ENCODE measurements at regions not wholly inside any gene's neighbourhood (a gene's known extent, or its start where the extent isn't known, plus 50 kb on each side); places are given as distances from the start of the nearest gene placed in this dataset.

DNA sequence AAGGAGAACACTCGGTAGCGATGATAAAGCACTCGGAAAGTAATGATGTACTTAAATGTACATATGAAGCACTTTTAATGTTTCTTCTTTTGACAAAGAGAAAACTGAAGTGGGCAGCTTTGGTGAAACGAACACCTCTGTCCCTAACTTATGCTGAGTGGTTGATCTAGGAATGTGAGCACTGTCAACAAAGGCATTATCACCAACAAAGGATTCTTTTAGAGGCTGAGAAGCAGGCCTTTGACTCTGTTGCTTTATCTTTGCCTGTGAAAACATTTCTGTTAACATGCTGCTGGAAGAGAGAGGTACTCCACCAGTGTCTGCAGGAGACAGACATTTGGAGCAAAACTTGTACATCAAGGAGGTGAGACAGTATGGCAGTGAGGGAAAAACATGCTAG, 103.2 kb upstream of the VRK1 start:
- TF ChIP-seq, protein P1, sequence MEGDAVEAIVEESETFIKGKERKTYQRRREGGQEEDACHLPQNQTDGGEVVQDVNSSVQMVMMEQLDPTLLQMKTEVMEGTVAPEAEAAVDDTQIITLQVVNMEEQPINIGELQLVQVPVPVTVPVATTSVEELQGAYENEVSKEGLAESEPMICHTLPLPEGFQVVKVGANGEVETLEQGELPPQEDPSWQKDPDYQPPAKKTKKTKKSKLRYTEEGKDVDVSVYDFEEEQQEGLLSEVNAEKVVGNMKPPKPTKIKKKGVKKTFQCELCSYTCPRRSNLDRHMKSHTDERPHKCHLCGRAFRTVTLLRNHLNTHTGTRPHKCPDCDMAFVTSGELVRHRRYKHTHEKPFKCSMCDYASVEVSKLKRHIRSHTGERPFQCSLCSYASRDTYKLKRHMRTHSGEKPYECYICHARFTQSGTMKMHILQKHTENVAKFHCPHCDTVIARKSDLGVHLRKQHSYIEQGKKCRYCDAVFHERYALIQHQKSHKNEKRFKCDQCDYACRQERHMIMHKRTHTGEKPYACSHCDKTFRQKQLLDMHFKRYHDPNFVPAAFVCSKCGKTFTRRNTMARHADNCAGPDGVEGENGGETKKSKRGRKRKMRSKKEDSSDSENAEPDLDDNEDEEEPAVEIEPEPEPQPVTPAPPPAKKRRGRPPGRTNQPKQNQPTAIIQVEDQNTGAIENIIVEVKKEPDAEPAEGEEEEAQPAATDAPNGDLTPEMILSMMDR (IDR thresholded peaks at IDR 0.05; ENCODE audit: insufficient read depth, low read length, poor library complexity, severe bottlenecking): no peak
- no peak for TF ChIP-seq EZH2phosphoT487 (conservative IDR thresholded peaks at IDR 0.05; ENCODE audit: low read length)

Data from SU-DHL-6 (cell line).